Uterus (tissue), 2 donors: ENCODE measurements at regions not wholly inside any gene's neighbourhood (a gene's known extent, or its start where the extent isn't known, plus 50 kb on each side); places are given as distances from the start of the nearest gene placed in this dataset.

Source experiments
- POLR2A ChIP-seq, 2 donors: fragments of 450-650 bp; IDR thresholded peaks; one replicate each; pipeline ENCODE4 v1.6.1; 2016; ENCODE audit warnings: antibody characterized with exemption in 2 of 2, mild to moderate bottlenecking in 1 of 2, moderate library complexity in 1 of 2
- TF ChIP-seq, protein P1 (sequence below), 4 experiments: fragments of 200-600 bp in 2 of 4; fragments of 450-650 bp in 2 of 4; sonication (generic) in 2 of 4; IDR thresholded peaks; one replicate each; pipeline ENCODE4 v1.5.1; 2016 to 2019; ENCODE audit warnings: antibody characterized with exemption in 4 of 4, mild to moderate bottlenecking in 2 of 4, moderate library complexity in 1 of 4

DNA sequence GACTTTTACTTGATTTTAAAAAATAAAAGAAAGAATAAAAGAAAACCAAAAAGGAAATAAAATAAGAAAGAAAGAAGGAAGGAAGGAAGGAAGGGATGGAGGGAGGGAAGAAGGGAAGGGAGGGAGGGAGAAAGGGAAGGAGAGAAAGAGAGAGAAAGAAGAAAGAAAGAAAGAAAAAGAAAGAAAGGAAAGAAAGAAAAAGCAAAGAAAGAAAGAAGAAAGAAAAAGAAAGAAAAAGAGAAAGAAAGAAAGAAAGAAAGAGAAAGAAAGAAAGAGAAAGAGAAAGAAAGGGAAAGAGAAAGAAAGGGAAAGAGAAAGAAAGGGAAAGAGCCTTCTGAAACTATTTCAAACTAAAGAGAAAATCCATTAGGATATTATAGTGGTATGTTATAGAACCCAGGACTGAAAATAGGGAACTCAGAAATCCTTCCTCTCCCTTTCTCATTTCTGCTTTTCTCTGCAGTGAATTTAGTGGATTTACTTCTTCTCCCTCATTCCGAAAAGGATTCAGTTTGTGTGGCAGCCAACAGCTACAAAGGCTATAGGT is 414.7 kb upstream of the CCNG1 start:
- TF ChIP-seq POLR2A (IDR thresholded peaks at IDR 0.05): no peak
- TF ChIP-seq, protein P1, sequence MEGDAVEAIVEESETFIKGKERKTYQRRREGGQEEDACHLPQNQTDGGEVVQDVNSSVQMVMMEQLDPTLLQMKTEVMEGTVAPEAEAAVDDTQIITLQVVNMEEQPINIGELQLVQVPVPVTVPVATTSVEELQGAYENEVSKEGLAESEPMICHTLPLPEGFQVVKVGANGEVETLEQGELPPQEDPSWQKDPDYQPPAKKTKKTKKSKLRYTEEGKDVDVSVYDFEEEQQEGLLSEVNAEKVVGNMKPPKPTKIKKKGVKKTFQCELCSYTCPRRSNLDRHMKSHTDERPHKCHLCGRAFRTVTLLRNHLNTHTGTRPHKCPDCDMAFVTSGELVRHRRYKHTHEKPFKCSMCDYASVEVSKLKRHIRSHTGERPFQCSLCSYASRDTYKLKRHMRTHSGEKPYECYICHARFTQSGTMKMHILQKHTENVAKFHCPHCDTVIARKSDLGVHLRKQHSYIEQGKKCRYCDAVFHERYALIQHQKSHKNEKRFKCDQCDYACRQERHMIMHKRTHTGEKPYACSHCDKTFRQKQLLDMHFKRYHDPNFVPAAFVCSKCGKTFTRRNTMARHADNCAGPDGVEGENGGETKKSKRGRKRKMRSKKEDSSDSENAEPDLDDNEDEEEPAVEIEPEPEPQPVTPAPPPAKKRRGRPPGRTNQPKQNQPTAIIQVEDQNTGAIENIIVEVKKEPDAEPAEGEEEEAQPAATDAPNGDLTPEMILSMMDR (IDR thresholded peaks at IDR 0.05): no peak
